ENCODE measurements at regions not wholly inside any gene's neighbourhood (a gene's known extent, or its start where the extent isn't known, plus 50 kb on each side); places are given as distances from the start of the nearest gene placed in this dataset.

DNA sequence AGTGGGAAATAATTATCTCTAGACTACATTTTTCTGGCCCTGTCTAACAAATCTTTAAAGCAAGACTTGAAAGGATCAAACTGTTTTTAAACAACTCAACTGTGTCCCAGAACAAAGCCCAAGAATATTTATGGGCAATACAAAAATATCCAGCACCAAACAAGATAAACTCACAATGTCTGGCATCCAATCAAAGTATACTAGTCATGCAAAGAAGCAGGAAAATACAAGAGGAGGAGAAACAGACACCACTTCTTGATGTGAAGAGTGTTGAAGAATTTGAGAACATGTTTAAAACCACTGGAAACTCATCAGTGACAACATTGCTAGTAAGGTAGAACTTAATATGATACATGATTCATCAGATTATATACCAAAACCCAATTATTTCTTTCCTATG, 66.1 kb upstream of the CDC42EP3 start:
- no peaks in the 10 kb centered on the region for H3K36me3 ChIP-seq
- H3K4me1 ChIP-seq: no peaks in the 10 kb centered on the region
- H3K27ac ChIP-seq: no peak overlapping the region
- intact Hi-C loops (cut with DNase I; ENCODE audit: low total_unique reads): no loop called here
- H3K4me3 ChIP-seq: no peak overlapping the region
- no peak for DNase-seq
- no peaks in the 10 kb centered on the region for H3K9me3 ChIP-seq
- TF ChIP-seq POLR2AphosphoS5 (IDR thresholded peaks at IDR 0.05): no peak
- TF ChIP-seq, protein P1, sequence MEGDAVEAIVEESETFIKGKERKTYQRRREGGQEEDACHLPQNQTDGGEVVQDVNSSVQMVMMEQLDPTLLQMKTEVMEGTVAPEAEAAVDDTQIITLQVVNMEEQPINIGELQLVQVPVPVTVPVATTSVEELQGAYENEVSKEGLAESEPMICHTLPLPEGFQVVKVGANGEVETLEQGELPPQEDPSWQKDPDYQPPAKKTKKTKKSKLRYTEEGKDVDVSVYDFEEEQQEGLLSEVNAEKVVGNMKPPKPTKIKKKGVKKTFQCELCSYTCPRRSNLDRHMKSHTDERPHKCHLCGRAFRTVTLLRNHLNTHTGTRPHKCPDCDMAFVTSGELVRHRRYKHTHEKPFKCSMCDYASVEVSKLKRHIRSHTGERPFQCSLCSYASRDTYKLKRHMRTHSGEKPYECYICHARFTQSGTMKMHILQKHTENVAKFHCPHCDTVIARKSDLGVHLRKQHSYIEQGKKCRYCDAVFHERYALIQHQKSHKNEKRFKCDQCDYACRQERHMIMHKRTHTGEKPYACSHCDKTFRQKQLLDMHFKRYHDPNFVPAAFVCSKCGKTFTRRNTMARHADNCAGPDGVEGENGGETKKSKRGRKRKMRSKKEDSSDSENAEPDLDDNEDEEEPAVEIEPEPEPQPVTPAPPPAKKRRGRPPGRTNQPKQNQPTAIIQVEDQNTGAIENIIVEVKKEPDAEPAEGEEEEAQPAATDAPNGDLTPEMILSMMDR (IDR thresholded peaks at IDR 0.05 in 8 of 11, conservative IDR thresholded peaks at IDR 0.05 in 3 of 11): no peak
- TF ChIP-seq POLR2A (IDR thresholded peaks at IDR 0.05): no peak
- H3K27me3 ChIP-seq (replicated peaks in 1 of 7): no peaks in the 10 kb centered on the region

DNA sequence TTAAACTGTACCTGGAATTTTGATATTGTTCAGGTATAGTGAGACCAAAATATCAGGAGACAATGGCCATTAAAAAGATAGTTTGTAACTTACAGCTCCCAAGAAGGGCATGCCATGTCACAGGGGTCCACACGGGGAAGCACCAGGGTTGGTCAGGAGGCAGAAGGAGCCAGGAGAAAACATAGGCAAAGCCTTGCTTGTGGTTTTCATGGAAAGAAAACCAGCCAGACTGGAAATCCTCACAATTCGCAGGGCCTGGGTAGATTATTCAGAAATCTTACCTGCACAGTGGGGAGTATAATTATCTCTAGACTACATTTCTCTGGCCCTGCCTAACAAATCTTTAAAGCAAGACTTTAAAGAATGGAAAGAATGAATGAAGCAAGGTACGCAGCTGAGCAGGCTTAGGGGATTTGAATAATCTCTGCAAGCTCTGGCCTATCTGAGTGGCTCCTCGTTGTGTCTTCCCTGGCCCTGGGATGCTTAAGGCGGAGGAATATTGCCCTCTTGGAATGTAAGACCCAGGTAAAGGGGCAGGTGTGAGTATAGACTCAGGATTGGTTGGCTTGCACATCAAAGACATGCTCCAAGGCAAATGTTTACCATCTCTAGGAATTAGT, 66.9 kb upstream of the CDC42EP3 start:
- TF ChIP-seq POLR2A (IDR thresholded peaks at IDR 0.05): no peak
- TF ChIP-seq, protein P1 (IDR thresholded peaks at IDR 0.05 in 8 of 11, conservative IDR thresholded peaks at IDR 0.05 in 3 of 11): no peak
- TF ChIP-seq POLR2AphosphoS5 (IDR thresholded peaks at IDR 0.05): no peak
- intact Hi-C loops (cut with DNase I; ENCODE audit: low total_unique reads): no loop called here
- Histone ChIP-seq H3K36me3 (no peaks in the 10 kb centered on the region), H3K27me3 (replicated peaks in 1 of 7) (no peaks in the 10 kb centered on the region), H3K9me3 (no peaks in the 10 kb centered on the region), H3K4me3 (no peak overlapping the region), H3K4me1 (no peaks in the 10 kb centered on the region), H3K27ac (no peak overlapping the region)
- DNase-seq: no peak
- WGBS, 5 donors: 86 to 95% (median 94%) methylated on average over 5 of the region's 5 CpGs

DNA sequence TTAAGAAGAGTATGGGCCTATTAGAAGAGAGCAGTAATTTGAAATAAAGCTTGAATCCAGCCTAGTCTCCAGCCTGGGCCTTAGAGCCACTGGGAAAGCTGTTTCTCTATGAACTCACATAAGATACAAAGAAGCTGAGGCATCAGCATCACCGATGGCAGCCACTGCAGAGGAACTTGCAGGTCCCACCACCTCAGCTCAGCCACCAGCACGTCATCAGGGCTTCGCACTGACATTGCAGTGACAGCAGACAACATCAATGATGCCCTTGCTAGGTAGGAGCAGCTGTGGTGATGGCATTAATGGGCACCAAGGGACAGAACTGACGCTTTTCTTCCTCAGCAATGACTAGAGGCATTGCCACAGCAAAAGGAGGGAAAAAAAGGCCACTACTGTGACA, 67.7 kb upstream of the CDC42EP3 start:
- Histone ChIP-seq H3K4me3 (no peak overlapping the region), H3K9me3 (no peaks in the 10 kb centered on the region), H3K27me3 (replicated peaks in 1 of 7) (no peaks in the 10 kb centered on the region), H3K4me1 (no peaks in the 10 kb centered on the region), H3K36me3 (no peaks in the 10 kb centered on the region), H3K27ac (no peak overlapping the region)
- peak; percentile 71 for DNase-seq
- WGBS, 5 donors: 91 to 99% (median 95%) methylated on average over 4 of the region's 4 CpGs
- intact Hi-C loops (cut with DNase I; ENCODE audit: low total_unique reads): no loop called here
- TF ChIP-seq POLR2A (IDR thresholded peaks at IDR 0.05) (no peak), POLR2AphosphoS5 (IDR thresholded peaks at IDR 0.05) (no peak)
- TF ChIP-seq, protein P1 (IDR thresholded peaks at IDR 0.05 in 8 of 11, conservative IDR thresholded peaks at IDR 0.05 in 3 of 11): no peak

DNA sequence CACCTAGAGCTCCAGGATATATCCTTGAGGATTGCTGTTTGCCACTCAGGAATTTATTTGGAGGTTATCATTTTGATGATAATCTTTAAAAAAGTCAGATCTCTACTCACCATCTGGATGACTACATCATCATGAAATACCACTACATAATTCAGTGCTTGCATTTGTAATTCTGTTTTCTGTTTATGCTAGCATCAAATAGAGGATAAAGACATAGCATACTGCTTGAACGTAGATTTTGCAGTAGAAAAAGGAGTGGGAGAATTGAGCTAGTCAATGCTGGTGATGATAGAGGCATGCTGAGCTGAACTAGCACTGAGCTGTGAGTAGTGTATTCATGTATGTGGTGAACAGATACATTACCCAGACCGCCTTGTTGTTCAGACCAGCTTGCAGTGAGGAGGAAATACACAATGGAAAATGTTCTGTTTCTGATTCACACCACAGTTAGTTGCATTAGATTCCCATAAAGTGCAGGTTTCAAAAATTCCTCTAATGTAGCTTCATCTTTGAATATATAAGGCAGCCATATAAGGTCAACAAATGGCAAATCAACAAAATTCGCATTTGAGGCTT, 68.8 kb upstream of the CDC42EP3 start:
- Histone ChIP-seq H3K4me1 (no peaks in the 10 kb centered on the region), H3K9me3 (no peaks in the 10 kb centered on the region), H3K4me3 (no peak overlapping the region), H3K27me3 (replicated peaks in 1 of 7) (no peaks in the 10 kb centered on the region), H3K27ac (no peak overlapping the region), H3K36me3 (no peaks in the 10 kb centered on the region)
- DNase-seq: no peak
- 83 to 93% (median 92%) methylated on average over 3 of the region's 3 CpGs for WGBS, 5 donors
- intact Hi-C loops (cut with DNase I; ENCODE audit: low total_unique reads): no loop called here
- TF ChIP-seq POLR2A (IDR thresholded peaks at IDR 0.05): no peak
- no peak for TF ChIP-seq POLR2AphosphoS5 (IDR thresholded peaks at IDR 0.05)
- TF ChIP-seq, protein P1 (IDR thresholded peaks at IDR 0.05 in 8 of 11, conservative IDR thresholded peaks at IDR 0.05 in 3 of 11): no peak
